IPS DF 6.9 (cell line): ENCODE measurements at regions not wholly inside any gene's neighbourhood (a gene's known extent, or its start where the extent isn't known, plus 50 kb on each side); places are given as distances from the start of the nearest gene placed in this dataset.

Experiments
- DNase-seq: peaks from one replicate; pipeline ENCODE4 v3.0.0-alpha.2; 2013; ENCODE audit warnings: low read depth, low spot score
- H3K27ac ChIP-seq: one replicate; pipeline ENCODE4 v1.5.1; 2013; ENCODE audit warnings: low read length, control low read depth
- H3K27me3 ChIP-seq: 2 replicates; pipeline ENCODE4 v1.6.1; 2013; ENCODE audit warnings: mild to moderate bottlenecking, low read length; ENCODE audit not compliant: control insufficient read depth, insufficient read depth
- H3K36me3 ChIP-seq: 2 replicates; pipeline ENCODE4 v1.6.1; 2013; ENCODE audit warnings: low read length; ENCODE audit not compliant: control insufficient read depth, insufficient read depth
- H3K4me1 ChIP-seq: 2 replicates; pipeline ENCODE4 v1.6.1; 2013; ENCODE audit warnings: low read length; ENCODE audit not compliant: control insufficient read depth, insufficient read depth
- H3K4me3 ChIP-seq: 2 replicates; pipeline ENCODE4 v1.5.1; 2013; ENCODE audit warnings: mild to moderate bottlenecking, low read length
- H3K9me3 ChIP-seq: 2 replicates; pipeline ENCODE4 v1.6.1; 2013; ENCODE audit warnings: low read length, inconsistent platforms; ENCODE audit not compliant: control insufficient read depth, insufficient read depth
- WGBS: extraction: QIAGEN DNeasy Blood & Tissue Kit; methylation state at CpG from one replicate; pipeline ENCODE4 v1.1.7; 2013; ENCODE audit warnings: mixed read lengths, missing lambda C conversion rate; ENCODE audit not compliant: insufficient read length, insufficient coverage; 5-methylcytosine and 5-hydroxymethylcytosine counted together

- Histone ChIP-seq H3K4me3 (no peak overlapping the region), H3K27ac (no peak overlapping the region), H3K27me3 (no peaks in the 10 kb centered on the region), H3K36me3 (no peaks in the 10 kb centered on the region), H3K4me1 (no peaks in the 10 kb centered on the region), H3K9me3 (no peaks in the 10 kb centered on the region)
- DNase-seq, result no peak
- WGBS, result no CpG with 5 or more reads among the region's 2 CpGs
Measured at GRCh38 chr10:29089091-29089490, 199.8 kb upstream of the LYZL1 start.

- no peak overlapping the region for H3K27ac ChIP-seq
- H3K9me3 ChIP-seq, result no peaks in the 10 kb centered on the region
- no peak overlapping the region for H3K4me3 ChIP-seq
- no peaks in the 10 kb centered on the region for H3K27me3 ChIP-seq
- no peaks in the 10 kb centered on the region for H3K36me3 ChIP-seq
- H3K4me1 ChIP-seq, result no peaks in the 10 kb centered on the region
- no peak for DNase-seq
- no CpG with 5 or more reads among the region's 2 CpGs for WGBS
Measured at GRCh38 chr10:29096303-29096824, 192.5 kb upstream of the LYZL1 start.

GRCh38 chr10:29098423-29098822 lies 190.4 kb upstream of the LYZL1 start:
- H3K9me3 ChIP-seq, result no peaks in the 10 kb centered on the region
- WGBS, result no CpG with 5 or more reads among the region's 1 CpG
- no peak overlapping the region for H3K4me3 ChIP-seq
- DNase-seq, result no peak
- no peaks in the 10 kb centered on the region for H3K27me3 ChIP-seq
- no peaks in the 10 kb centered on the region for H3K4me1 ChIP-seq
- H3K36me3 ChIP-seq, result no peaks in the 10 kb centered on the region
- H3K27ac ChIP-seq, result no peak overlapping the region

GRCh38 chr10:29099001-29099400 lies 189.9 kb upstream of the LYZL1 start:
- H3K36me3 ChIP-seq, result no peaks in the 10 kb centered on the region
- H3K4me1 ChIP-seq, result no peaks in the 10 kb centered on the region
- no peak overlapping the region for H3K27ac ChIP-seq
- WGBS, result no CpG with 5 or more reads among the region's 2 CpGs
- H3K4me3 ChIP-seq, result no peak overlapping the region
- no peak for DNase-seq
- H3K9me3 ChIP-seq, result no peaks in the 10 kb centered on the region
- no peaks in the 10 kb centered on the region for H3K27me3 ChIP-seq

- no peak overlapping the region for H3K27ac ChIP-seq
- WGBS, result no CpG with 5 or more reads among the region's 5 CpGs
- no peaks in the 10 kb centered on the region for H3K36me3 ChIP-seq
- H3K4me3 ChIP-seq, result no peak overlapping the region
- no peak for DNase-seq
- no peaks in the 10 kb centered on the region for H3K27me3 ChIP-seq
- no peaks in the 10 kb centered on the region for H3K9me3 ChIP-seq
- H3K4me1 ChIP-seq, result no peaks in the 10 kb centered on the region
Measured at GRCh38 chr10:29099415-29099814, 189.5 kb upstream of the LYZL1 start.

GRCh38 chr10:29100505-29100904 lies 188.4 kb upstream of the LYZL1 start:
- no peaks in the 10 kb centered on the region for H3K36me3 ChIP-seq
- H3K4me1 ChIP-seq, result no peaks in the 10 kb centered on the region
- WGBS, result no CpG with 5 or more reads among the region's 4 CpGs
- no peaks in the 10 kb centered on the region for H3K27me3 ChIP-seq
- H3K9me3 ChIP-seq, result no peaks in the 10 kb centered on the region
- DNase-seq, result no peak
- H3K4me3 ChIP-seq, result no peak overlapping the region
- H3K27ac ChIP-seq, result no peak overlapping the region

GRCh38 chr10:29102233-29102632 lies 186.6 kb upstream of the LYZL1 start:
- Histone ChIP-seq H3K4me1 (no peaks in the 10 kb centered on the region), H3K27ac (no peak overlapping the region), H3K9me3 (no peaks in the 10 kb centered on the region), H3K4me3 (no peak overlapping the region), H3K36me3 (no peaks in the 10 kb centered on the region), H3K27me3 (no peaks in the 10 kb centered on the region)
- DNase-seq, result no peak
- no CpG with 5 or more reads among the region's 4 CpGs for WGBS

GRCh38 chr10:29102636-29103035 lies 186.2 kb upstream of the LYZL1 start:
- Histone ChIP-seq H3K27ac (no peak overlapping the region), H3K27me3 (no peaks in the 10 kb centered on the region), H3K9me3 (no peaks in the 10 kb centered on the region), H3K4me1 (no peaks in the 10 kb centered on the region), H3K36me3 (no peaks in the 10 kb centered on the region), H3K4me3 (no peak overlapping the region)
- DNase-seq, result no peak
- WGBS, result no CpG with 5 or more reads among the region's 3 CpGs

- H3K4me3 ChIP-seq, result no peak overlapping the region
Measured at GRCh38 chr10:29104661-29105399, 184.0 kb upstream of the LYZL1 start.

GRCh38 chr10:29105516-29106215 lies 183.2 kb upstream of the LYZL1 start:
- WGBS, result no CpG with 5 or more reads among the region's 4 CpGs
- H3K4me1 ChIP-seq, result no peaks in the 10 kb centered on the region
- no peaks in the 10 kb centered on the region for H3K9me3 ChIP-seq
- H3K36me3 ChIP-seq, result no peaks in the 10 kb centered on the region
- H3K27me3 ChIP-seq, result no peaks in the 10 kb centered on the region
- no peak overlapping the region for H3K27ac ChIP-seq
- DNase-seq, result no peak
- H3K4me3 ChIP-seq, result no peak overlapping the region

More at GRCh38 chr10:29104661-29105399, 184.0 kb upstream of the LYZL1 start:
- DNase-seq, result no peak
- no peaks in the 10 kb centered on the region for H3K36me3 ChIP-seq
- no peaks in the 10 kb centered on the region for H3K27me3 ChIP-seq
- H3K4me1 ChIP-seq, result no peaks in the 10 kb centered on the region
- no CpG with 5 or more reads among the region's 7 CpGs for WGBS
- H3K9me3 ChIP-seq, result no peaks in the 10 kb centered on the region
- H3K27ac ChIP-seq, result no peak overlapping the region
